ENCODE measurements at regions not wholly inside any gene's neighbourhood (a gene's known extent, or its start where the extent isn't known, plus 50 kb on each side); places are given as distances from the start of the nearest gene placed in this dataset.

DNA sequence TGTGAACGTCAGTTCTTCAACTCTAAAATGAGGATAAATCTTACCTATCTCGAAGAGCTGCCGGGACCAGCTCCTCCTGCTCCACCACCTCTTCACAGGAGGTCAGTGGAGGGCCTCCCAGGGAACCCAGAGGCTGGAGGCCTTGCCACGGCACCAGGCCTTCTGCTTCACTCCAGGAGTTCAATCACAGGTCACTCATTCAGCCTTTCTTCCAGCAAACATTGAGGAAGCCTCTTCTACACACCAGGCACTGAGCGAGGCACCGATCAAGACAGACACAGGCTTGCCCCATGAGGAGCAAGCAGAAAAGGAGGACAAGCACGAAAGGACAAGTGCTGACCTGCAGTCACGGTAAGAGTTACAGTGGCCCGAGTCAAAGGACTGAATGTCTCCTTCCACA lies 64.8 kb upstream of the WNT11 start:
- Histone ChIP-seq H3K36me3 (replicated peaks in 1 of 2; ENCODE audit: control insufficient read depth in 1 of 2, insufficient read depth in 2 of 2, low read length in 1 of 2) (no peaks in the 10 kb centered on the region), H3K9me2 (no peaks in the 10 kb centered on the region), H3K4me3 (ENCODE audit: low read depth in 2 of 2, low read length in 1 of 2) (no peak overlapping the region), H3K9me3 (no peaks in the 10 kb centered on the region), H3K4me1 (ENCODE audit: control insufficient read depth in 1 of 2, insufficient read depth in 2 of 2, low read depth in 1 of 2, low read length in 1 of 2) (no peaks in the 10 kb centered on the region; a peak in 1 of 4 replicates), H3F3A (replicated peaks; ENCODE audit: insufficient read depth) (no peaks in the 10 kb centered on the region), H3K79me2 (ENCODE audit: insufficient read depth) (no peaks in the 10 kb centered on the region), H3K9ac (no peak overlapping the region), H2AFZ (ENCODE audit: low read depth) (no peak overlapping the region), H3K27me3 (ENCODE audit: insufficient read depth) (no peaks in the 10 kb centered on the region), H3K4me2 (no peak overlapping the region), H4K20me1 (ENCODE audit: insufficient read depth) (no peaks in the 10 kb centered on the region), H3K27ac (ENCODE audit: low read depth in 2 of 2, low read length in 1 of 2) (no peak overlapping the region)
- TF ChIP-seq RCOR1 (IDR thresholded peaks at IDR 0.05; ENCODE audit: low read length): no peak
- no peak for TF ChIP-seq EP300 (IDR thresholded peaks at IDR 0.05; ENCODE audit: borderline replicate concordance in 1 of 2, low read depth in 1 of 2, low read length in 1 of 2)
- no peak for TF ChIP-seq NRF1 (IDR thresholded peaks at IDR 0.05; ENCODE audit: low read depth, low read length)
- TF ChIP-seq RXRA (IDR thresholded peaks at IDR 0.05; ENCODE audit: borderline replicate concordance, low read depth): no peak
- TF ChIP-seq, protein P1, sequence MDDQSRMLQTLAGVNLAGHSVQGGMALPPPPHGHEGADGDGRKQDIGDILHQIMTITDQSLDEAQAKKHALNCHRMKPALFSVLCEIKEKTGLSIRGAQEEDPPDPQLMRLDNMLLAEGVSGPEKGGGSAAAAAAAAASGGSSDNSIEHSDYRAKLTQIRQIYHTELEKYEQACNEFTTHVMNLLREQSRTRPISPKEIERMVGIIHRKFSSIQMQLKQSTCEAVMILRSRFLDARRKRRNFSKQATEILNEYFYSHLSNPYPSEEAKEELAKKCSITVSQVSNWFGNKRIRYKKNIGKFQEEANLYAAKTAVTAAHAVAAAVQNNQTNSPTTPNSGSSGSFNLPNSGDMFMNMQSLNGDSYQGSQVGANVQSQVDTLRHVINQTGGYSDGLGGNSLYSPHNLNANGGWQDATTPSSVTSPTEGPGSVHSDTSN (IDR thresholded peaks at IDR 0.05): no peak
- TF ChIP-seq FOXM1 (IDR thresholded peaks at IDR 0.05; ENCODE audit: low read depth): no peak
- TF ChIP-seq JUND (IDR thresholded peaks at IDR 0.05): no peak
- no peak for TF ChIP-seq TEAD4 (IDR thresholded peaks at IDR 0.05; ENCODE audit: borderline replicate concordance, insufficient read depth)
- TF ChIP-seq TAF1 (IDR thresholded peaks at IDR 0.05; ENCODE audit: borderline replicate concordance, low read depth, low read length): no peak
- no peak for TF ChIP-seq EZH2phosphoT487 (IDR thresholded peaks at IDR 0.05; ENCODE audit: borderline replicate concordance, low read depth)
- no peak for TF ChIP-seq RFX5 (IDR thresholded peaks at IDR 0.05; ENCODE audit: low read length)
- TF ChIP-seq ELF1 (IDR thresholded peaks at IDR 0.05): no peak
- no peak for TF ChIP-seq FOSL2 (IDR thresholded peaks at IDR 0.05; ENCODE audit: borderline replicate concordance, low read depth)
- TF ChIP-seq POLR2AphosphoS5 (IDR thresholded peaks at IDR 0.05; ENCODE audit: low read depth, low read length): no peak
- no peak for TF ChIP-seq MEF2A (IDR thresholded peaks at IDR 0.05; ENCODE audit: borderline replicate concordance, low read depth)
- CTCF ChIA-PET: no interaction called here
- DNase-seq: no peak
- POLR2A ChIA-PET: no interaction called here
- 48% methylated on average over 7 of the region's 9 CpGs for WGBS (ENCODE audit: low lambda C conversion rate)

DNA sequence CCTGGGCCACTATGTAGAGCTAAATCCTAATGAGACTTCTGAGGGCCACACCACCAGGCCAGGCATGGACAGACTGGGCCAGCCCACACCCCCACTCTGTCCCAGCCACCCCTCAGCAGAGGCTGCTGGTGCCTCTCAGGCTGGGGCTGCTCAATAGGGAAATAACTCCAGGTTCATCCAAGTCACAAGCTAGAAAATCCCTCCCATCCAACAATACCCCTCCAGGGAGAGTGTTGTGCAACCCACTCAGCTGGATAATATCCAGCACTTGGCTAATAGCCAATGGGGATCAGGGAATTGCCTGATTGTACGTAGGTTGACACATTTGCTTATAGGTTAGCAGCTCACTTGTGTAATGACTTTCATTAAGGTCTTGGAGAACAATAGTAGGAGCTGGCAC lies 64.1 kb upstream of the WNT11 start:
- CTCF ChIA-PET: interaction anchor here (0.7 to 1.7 kb wide), 5 partner anchors 14 to 677 kb away, joined by 3 to 9 read pairs (median 3); no protein-coding TSS in a partner anchor

More for the DNA sequence above, 64.1 kb upstream of the WNT11 start:
- no peak for DNase-seq
- Histone ChIP-seq H3K27ac (ENCODE audit: low read depth in 2 of 2, low read length in 1 of 2) (no peak overlapping the region), H3K9ac (no peak overlapping the region), H3K4me3 (ENCODE audit: low read depth in 2 of 2, low read length in 1 of 2) (no peak overlapping the region), H3K36me3 (replicated peaks in 1 of 2; ENCODE audit: control insufficient read depth in 1 of 2, insufficient read depth in 2 of 2, low read length in 1 of 2) (no peaks in the 10 kb centered on the region), H3F3A (replicated peaks; ENCODE audit: insufficient read depth) (no peaks in the 10 kb centered on the region), H3K79me2 (ENCODE audit: insufficient read depth) (no peaks in the 10 kb centered on the region), H3K4me2 (no peak overlapping the region), H3K27me3 (ENCODE audit: insufficient read depth) (no peaks in the 10 kb centered on the region), H4K20me1 (ENCODE audit: insufficient read depth) (no peaks in the 10 kb centered on the region), H3K9me2 (no peaks in the 10 kb centered on the region), H2AFZ (ENCODE audit: low read depth) (no peak overlapping the region), H3K9me3 (no peaks in the 10 kb centered on the region), H3K4me1 (ENCODE audit: control insufficient read depth in 1 of 2, insufficient read depth in 2 of 2, low read depth in 1 of 2, low read length in 1 of 2) (no peaks in the 10 kb centered on the region; a peak in 1 of 4 replicates)
- POLR2A ChIA-PET: no interaction called here
- WGBS (ENCODE audit: low lambda C conversion rate): 57% methylated on average over 1 of the region's 1 CpG
- TF ChIP-seq, protein P2, sequence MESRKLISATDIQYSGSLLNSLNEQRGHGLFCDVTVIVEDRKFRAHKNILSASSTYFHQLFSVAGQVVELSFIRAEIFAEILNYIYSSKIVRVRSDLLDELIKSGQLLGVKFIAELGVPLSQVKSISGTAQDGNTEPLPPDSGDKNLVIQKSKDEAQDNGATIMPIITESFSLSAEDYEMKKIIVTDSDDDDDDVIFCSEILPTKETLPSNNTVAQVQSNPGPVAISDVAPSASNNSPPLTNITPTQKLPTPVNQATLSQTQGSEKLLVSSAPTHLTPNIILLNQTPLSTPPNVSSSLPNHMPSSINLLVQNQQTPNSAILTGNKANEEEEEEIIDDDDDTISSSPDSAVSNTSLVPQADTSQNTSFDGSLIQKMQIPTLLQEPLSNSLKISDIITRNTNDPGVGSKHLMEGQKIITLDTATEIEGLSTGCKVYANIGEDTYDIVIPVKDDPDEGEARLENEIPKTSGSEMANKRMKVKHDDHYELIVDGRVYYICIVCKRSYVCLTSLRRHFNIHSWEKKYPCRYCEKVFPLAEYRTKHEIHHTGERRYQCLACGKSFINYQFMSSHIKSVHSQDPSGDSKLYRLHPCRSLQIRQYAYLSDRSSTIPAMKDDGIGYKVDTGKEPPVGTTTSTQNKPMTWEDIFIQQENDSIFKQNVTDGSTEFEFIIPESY (IDR thresholded peaks at IDR 0.05; ENCODE audit: borderline replicate concordance, low read depth): no peak
- TF ChIP-seq RFX5 (IDR thresholded peaks at IDR 0.05; ENCODE audit: low read length) (no peak), TCF12 (IDR thresholded peaks at IDR 0.05) (no peak)
